Activated B cell treated with CpG ODN at 0.5 μM for 24 hours (primary cell): ENCODE measurements at regions not wholly inside any gene's neighbourhood (a gene's known extent, or its start where the extent isn't known, plus 50 kb on each side); places are given as distances from the start of the nearest gene placed in this dataset.

ENCODE experiments used
- ATAC-seq: fragments of 200-7000 bp; cut with Tn5 transposase; one replicate; pipeline ENCODE4 v1.10.0; 2021; ENCODE audit warnings: low read depth, mild to moderate bottlenecking, moderate library complexity
- CTCF ChIA-PET: fragments of 350-600 bp; sonication (Branson Sonifier 250); formaldehyde crosslinking; loops from one replicate; lab custom pipeline; 2021; ENCODE audit warnings: antibody characterized with exemption; lab: Charles Lee
- POLR2A ChIA-PET: fragments of 350-600 bp; sonication (Branson Sonifier 250); formaldehyde crosslinking; loops from one replicate; lab custom pipeline; 2021; ENCODE audit warnings: antibody characterized with exemption; lab: Charles Lee
- DNase-seq: peaks from one replicate; pipeline ENCODE4 v3.0.0; 2022
- H3K27ac Mint-ChIP-seq: one replicate; pipeline ENCODE4 v1.8.0; 2020; ENCODE audit warnings: mixed read lengths
- H3K27me3 Mint-ChIP-seq: one replicate; pipeline ENCODE4 v1.8.0; 2021; ENCODE audit warnings: mixed read lengths
- H3K36me3 Mint-ChIP-seq: one replicate; pipeline ENCODE4 v1.8.0; 2021; ENCODE audit warnings: low read depth, mixed read lengths
- H3K4me1 Mint-ChIP-seq: one replicate; pipeline ENCODE4 v1.8.0; 2021; ENCODE audit warnings: mixed read lengths
- H3K4me3 Mint-ChIP-seq: one replicate; pipeline ENCODE4 v1.8.0; 2020; ENCODE audit warnings: mild to moderate bottlenecking, mixed read lengths
- H3K9me3 Mint-ChIP-seq: one replicate; pipeline ENCODE4 v1.8.0; 2020; ENCODE audit warnings: mixed read lengths
- intact Hi-C: fragments of 100-400 bp; cut with micrococcal nuclease; formaldehyde crosslinking; loops from one replicate; pipeline ENCODE4 v1.15.1; 2024
- TF ChIP-seq, protein P1 (sequence below): fragments of 200-600 bp; IDR thresholded peaks from one replicate; pipeline ENCODE4 v1.8.0; 2022; ENCODE audit warnings: antibody characterized with exemption, mild to moderate bottlenecking

- Mint-ChIP-seq H3K27ac (no peak overlapping the region), H3K9me3 (peaks cover 4% of the 10 kb centered on the region), H3K4me1 (no peaks in the 10 kb centered on the region), H3K4me3 (no peak overlapping the region), H3K36me3 (no peaks in the 10 kb centered on the region), H3K27me3 (no peaks in the 10 kb centered on the region)
- TF ChIP-seq, protein P1, sequence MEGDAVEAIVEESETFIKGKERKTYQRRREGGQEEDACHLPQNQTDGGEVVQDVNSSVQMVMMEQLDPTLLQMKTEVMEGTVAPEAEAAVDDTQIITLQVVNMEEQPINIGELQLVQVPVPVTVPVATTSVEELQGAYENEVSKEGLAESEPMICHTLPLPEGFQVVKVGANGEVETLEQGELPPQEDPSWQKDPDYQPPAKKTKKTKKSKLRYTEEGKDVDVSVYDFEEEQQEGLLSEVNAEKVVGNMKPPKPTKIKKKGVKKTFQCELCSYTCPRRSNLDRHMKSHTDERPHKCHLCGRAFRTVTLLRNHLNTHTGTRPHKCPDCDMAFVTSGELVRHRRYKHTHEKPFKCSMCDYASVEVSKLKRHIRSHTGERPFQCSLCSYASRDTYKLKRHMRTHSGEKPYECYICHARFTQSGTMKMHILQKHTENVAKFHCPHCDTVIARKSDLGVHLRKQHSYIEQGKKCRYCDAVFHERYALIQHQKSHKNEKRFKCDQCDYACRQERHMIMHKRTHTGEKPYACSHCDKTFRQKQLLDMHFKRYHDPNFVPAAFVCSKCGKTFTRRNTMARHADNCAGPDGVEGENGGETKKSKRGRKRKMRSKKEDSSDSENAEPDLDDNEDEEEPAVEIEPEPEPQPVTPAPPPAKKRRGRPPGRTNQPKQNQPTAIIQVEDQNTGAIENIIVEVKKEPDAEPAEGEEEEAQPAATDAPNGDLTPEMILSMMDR, result no peak
- no peak for DNase-seq
- POLR2A ChIA-PET, result no interaction called here
- intact Hi-C loops, result no loop called here
- CTCF ChIA-PET, result no interaction called here
- ATAC-seq, result no peak
These were observed 419.6 kb upstream of the TENM3 start for GRCh38 chr4:181823645-181824044.

- Mint-ChIP-seq H3K27me3 (no peaks in the 10 kb centered on the region), H3K27ac (no peak overlapping the region), H3K9me3 (no peaks in the 10 kb centered on the region), H3K4me3 (no peak overlapping the region), H3K4me1 (no peaks in the 10 kb centered on the region), H3K36me3 (no peaks in the 10 kb centered on the region)
- CTCF ChIA-PET, result no interaction called here
- ATAC-seq (no peak), DNase-seq (no peak)
- POLR2A ChIA-PET, result no interaction called here
- intact Hi-C loops, result no loop called here
- TF ChIP-seq, protein P1, result no peak
These were observed 417.6 kb upstream of the TENM3 start for GRCh38 chr4:181825564-181825963.

GRCh38 chr4:181827246-181827645 lies 416.0 kb upstream of the TENM3 start:
- no peaks in the 10 kb centered on the region for H3K4me1 Mint-ChIP-seq
- intact Hi-C loops, result no loop called here
- CTCF ChIA-PET, result no interaction called here

GRCh38 chr4:181830404-181831035 lies 412.7 kb upstream of the TENM3 start:
- intact Hi-C loops, result no loop called here
- H3K27ac Mint-ChIP-seq, result no peak overlapping the region
- POLR2A ChIA-PET, result no interaction called here
- ATAC-seq (no peak), DNase-seq (no peak)
- CTCF ChIA-PET, result no interaction called here
- H3K4me3 Mint-ChIP-seq, result no peak overlapping the region
- H3K36me3 Mint-ChIP-seq, result no peaks in the 10 kb centered on the region
- no peaks in the 10 kb centered on the region for H3K4me1 Mint-ChIP-seq
- no peaks in the 10 kb centered on the region for H3K27me3 Mint-ChIP-seq
- TF ChIP-seq, protein P1, result no peak
- no peaks in the 10 kb centered on the region for H3K9me3 Mint-ChIP-seq

More at GRCh38 chr4:181827246-181827645, 416.0 kb upstream of the TENM3 start:
- POLR2A ChIA-PET, result no interaction called here
- H3K9me3 Mint-ChIP-seq, result no peaks in the 10 kb centered on the region
- no peaks in the 10 kb centered on the region for H3K27me3 Mint-ChIP-seq
- ATAC-seq (no peak), DNase-seq (no peak)
- no peak overlapping the region for H3K4me3 Mint-ChIP-seq
- TF ChIP-seq, protein P1, result no peak
- H3K27ac Mint-ChIP-seq, result no peak overlapping the region
- no peaks in the 10 kb centered on the region for H3K36me3 Mint-ChIP-seq

DNA sequence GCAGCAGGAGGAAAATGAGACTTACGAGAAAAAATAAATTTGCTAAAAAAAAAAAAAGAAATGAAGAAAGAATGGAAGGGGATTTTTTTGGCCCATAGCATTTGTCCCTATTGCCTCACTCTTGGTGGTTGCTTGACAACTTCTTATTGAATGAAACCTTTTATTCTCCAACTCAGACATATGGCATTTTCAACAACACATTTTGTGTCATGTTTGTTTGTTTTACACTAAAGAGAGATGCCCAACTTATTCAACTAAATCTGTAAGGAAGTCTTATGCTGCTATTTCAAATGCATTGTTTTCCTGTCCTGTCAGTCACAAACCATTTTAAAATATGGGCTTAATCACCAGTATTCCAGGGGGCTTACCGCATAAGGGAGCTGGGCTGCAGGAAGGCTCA lies 409.1 kb upstream of the TENM3 start:
- TF ChIP-seq, protein P1, result no peak
- CTCF ChIA-PET, result no interaction called here

More for the DNA sequence above, 409.1 kb upstream of the TENM3 start:
- no peaks in the 10 kb centered on the region for H3K4me1 Mint-ChIP-seq
- intact Hi-C loops, result no loop called here
- no peak overlapping the region for H3K27ac Mint-ChIP-seq
- DNase-seq, result no peak
- no peaks in the 10 kb centered on the region for H3K36me3 Mint-ChIP-seq
- ATAC-seq, result no peak
- POLR2A ChIA-PET, result no interaction called here
- no peak overlapping the region for H3K4me3 Mint-ChIP-seq
- H3K27me3 Mint-ChIP-seq, result no peaks in the 10 kb centered on the region
- no peaks in the 10 kb centered on the region for H3K9me3 Mint-ChIP-seq
